Nephron progenitor cell (in vitro differentiated cells): ENCODE measurements at regions not wholly inside any gene's neighbourhood (a gene's known extent, or its start where the extent isn't known, plus 50 kb on each side); places are given as distances from the start of the nearest gene placed in this dataset.

ENCODE experiments used
- DNase-seq: peaks from one replicate; pipeline ENCODE4 v3.0.0; 2021
- H3K27ac Mint-ChIP-seq: 2 replicates; pipeline ENCODE4 v1.8.0; 2021; ENCODE audit warnings: mild to moderate bottlenecking, moderate library complexity, mixed read lengths
- H3K27me3 Mint-ChIP-seq: 2 replicates; pipeline ENCODE4 v1.8.0; 2021; ENCODE audit warnings: mild to moderate bottlenecking, low read depth, mixed read lengths; ENCODE audit not compliant: poor library complexity
- H3K36me3 Mint-ChIP-seq: 2 replicates; pipeline ENCODE4 v1.8.0; 2021; ENCODE audit warnings: low read depth, mixed read lengths
- H3K4me1 Mint-ChIP-seq: 2 replicates; pipeline ENCODE4 v1.8.0; 2021; ENCODE audit warnings: mixed read lengths
- H3K4me3 Mint-ChIP-seq: 2 replicates; pipeline ENCODE4 v1.8.0; 2021; ENCODE audit warnings: mild to moderate bottlenecking, moderate library complexity, mixed read lengths
- H3K9me3 Mint-ChIP-seq: 2 replicates; pipeline ENCODE4 v1.8.0; 2021; ENCODE audit warnings: mild to moderate bottlenecking, moderate library complexity, mixed read lengths
- CTCF ChIP-seq: fragments of 200-600 bp; sonication (generic); IDR thresholded peaks from 2 replicates; pipeline ENCODE4 v1.5.0; 2021; ENCODE audit warnings: antibody characterized with exemption

- Mint-ChIP-seq H3K4me3 (no peak overlapping the region), H3K27me3 (peaks cover 15% of the 10 kb centered on the region), H3K4me1 (peaks cover 18% of the 10 kb centered on the region), H3K27ac (no peak overlapping the region), H3K9me3 (peaks cover 27% of the 10 kb centered on the region), H3K36me3 (peaks cover 10% of the 10 kb centered on the region)
- no peak for DNase-seq
- no peak for TF ChIP-seq CTCF
Observed at GRCh38 chr21:31599013-31599412, 60.5 kb upstream of the SOD1 start.

- Mint-ChIP-seq H3K27me3 (peaks cover 9% of the 10 kb centered on the region), H3K27ac (no peak overlapping the region), H3K36me3 (peaks cover 10% of the 10 kb centered on the region), H3K4me3 (no peak overlapping the region), H3K9me3 (peaks cover 27% of the 10 kb centered on the region), H3K4me1 (peaks cover 17% of the 10 kb centered on the region)
- TF ChIP-seq CTCF = no peak
- no peak for DNase-seq
Observed at GRCh38 chr21:31597683-31598082, 61.8 kb upstream of the SOD1 start.

- Mint-ChIP-seq H3K4me3 (no peak overlapping the region), H3K27ac (no peak overlapping the region), H3K4me1 (peaks cover 20% of the 10 kb centered on the region), H3K36me3 (peaks cover 10% of the 10 kb centered on the region), H3K9me3 (peaks cover 27% of the 10 kb centered on the region), H3K27me3 (peaks cover 13% of the 10 kb centered on the region)
- no peak for TF ChIP-seq CTCF
- DNase-seq = no peak
Observed at GRCh38 chr21:31596055-31596454, 63.4 kb upstream of the SOD1 start.

- no peak for TF ChIP-seq CTCF
- Mint-ChIP-seq H3K4me3 (no peak overlapping the region), H3K36me3 (peaks cover 10% of the 10 kb centered on the region), H3K27me3 (peaks cover 13% of the 10 kb centered on the region), H3K9me3 (peaks cover 31% of the 10 kb centered on the region), H3K27ac (no peak overlapping the region), H3K4me1 (peaks cover 20% of the 10 kb centered on the region)
- no peak for DNase-seq
Observed at GRCh38 chr21:31594726-31595125, 64.8 kb upstream of the SOD1 start.

- Mint-ChIP-seq H3K4me3 (no peak overlapping the region), H3K9me3 (peaks cover 32% of the 10 kb centered on the region), H3K27ac (no peak overlapping the region), H3K36me3 (peaks cover 10% of the 10 kb centered on the region), H3K27me3 (peaks cover 13% of the 10 kb centered on the region), H3K4me1 (peaks cover 18% of the 10 kb centered on the region)
- no peak for DNase-seq
- no peak for TF ChIP-seq CTCF
Observed at GRCh38 chr21:31594279-31594678, 65.2 kb upstream of the SOD1 start.

GRCh38 chr21:31592963-31593560 is 66.4 kb upstream of the SOD1 start:
- Mint-ChIP-seq H3K27me3 (peaks cover 10% of the 10 kb centered on the region), H3K36me3 (peaks cover 10% of the 10 kb centered on the region), H3K4me3 (no peak overlapping the region), H3K4me1 (peaks cover 11% of the 10 kb centered on the region), H3K27ac (no peak overlapping the region), H3K9me3 (peaks cover 32% of the 10 kb centered on the region)
- TF ChIP-seq CTCF = no peak
- no peak for DNase-seq
